Uterus (tissue), 2 donors: ENCODE measurements at regions not wholly inside any gene's neighbourhood (a gene's known extent, or its start where the extent isn't known, plus 50 kb on each side); places are given as distances from the start of the nearest gene placed in this dataset.
"Not testable (repeated sequence)": the region's sequence is repeated elsewhere in the genome, so short reads cannot be mapped to it uniquely, and the experiment has no call there.

ENCODE experiments used
- CTCF ChIP-seq, 4 experiments: fragments of 200-600 bp in 2 of 4; fragments of 450-650 bp in 2 of 4; sonication (generic) in 2 of 4; IDR thresholded peaks; one replicate each; pipeline ENCODE4 v1.5.1; 2016 to 2019; ENCODE audit warnings: antibody characterized with exemption in 4 of 4, mild to moderate bottlenecking in 2 of 4, moderate library complexity in 1 of 4
- POLR2A ChIP-seq, 2 donors: fragments of 450-650 bp; IDR thresholded peaks; one replicate each; pipeline ENCODE4 v1.6.1; 2016; ENCODE audit warnings: antibody characterized with exemption in 2 of 2, mild to moderate bottlenecking in 1 of 2, moderate library complexity in 1 of 2

GRCh38 chr5:34221329-34222073 is 178.5 kb upstream of the C1QTNF3 start:
- not testable (repeated sequence) for TF ChIP-seq POLR2A, CTCF (IDR thresholded peaks at IDR 0.05)
